ENCODE measurements at regions not wholly inside any gene's neighbourhood (a gene's known extent, or its start where the extent isn't known, plus 50 kb on each side); places are given as distances from the start of the nearest gene placed in this dataset.

GRCh38 chr3:115547207-115547606 lies 76.1 kb upstream of the GAP43 start:
- Histone ChIP-seq H3K9me3 (ENCODE audit: low read depth, low read length, poor library complexity, severe bottlenecking) (no peaks in the 10 kb centered on the region), H3K4me1 (ENCODE audit: insufficient read depth, low read length, poor library complexity, severe bottlenecking) (no peaks in the 10 kb centered on the region), H3K4me3 (ENCODE audit: low read depth, low read length, poor library complexity, severe bottlenecking) (no peak overlapping the region), H3K27ac (ENCODE audit: low read depth, low read length, poor library complexity, severe bottlenecking) (no peak overlapping the region), H3K36me3 (ENCODE audit: insufficient read depth, low read length, poor library complexity, severe bottlenecking) (no peaks in the 10 kb centered on the region), H3K27me3 (replicated peaks; ENCODE audit: insufficient read depth, low read depth, low read length, poor library complexity) (no peaks in the 10 kb centered on the region)
- TF ChIP-seq EZH2 (IDR thresholded peaks at IDR 0.05; ENCODE audit: borderline replicate concordance, low read depth, low read length, poor library complexity, severe bottlenecking) (no peak), CTCF (conservative IDR thresholded peaks at IDR 0.05; ENCODE audit: low read depth, low read length) (no peak)
- intact Hi-C loops (cut with micrococcal nuclease; ENCODE audit: unreplicated experiment): no loop called here
- BruUV-seq (replicated peaks): no TSS peak
- DNase-seq (ENCODE audit: low spot score): no peak
- ChIA-PET CTCF (no interaction called here), POLR2A (ENCODE audit: low non-redundant PET) (no interaction called here)

- Histone ChIP-seq H3K4me1 (ENCODE audit: insufficient read depth, low read length, poor library complexity, severe bottlenecking) (no peaks in the 10 kb centered on the region), H3K27me3 (replicated peaks; ENCODE audit: insufficient read depth, low read depth, low read length, poor library complexity) (no peaks in the 10 kb centered on the region), H3K4me3 (ENCODE audit: low read depth, low read length, poor library complexity, severe bottlenecking) (no peak overlapping the region), H3K27ac (ENCODE audit: low read depth, low read length, poor library complexity, severe bottlenecking) (no peak overlapping the region), H3K36me3 (ENCODE audit: insufficient read depth, low read length, poor library complexity, severe bottlenecking) (no peaks in the 10 kb centered on the region), H3K9me3 (ENCODE audit: low read depth, low read length, poor library complexity, severe bottlenecking) (no peaks in the 10 kb centered on the region)
- ChIA-PET CTCF (no interaction called here), POLR2A (ENCODE audit: low non-redundant PET) (no interaction called here)
- no peak for TF ChIP-seq CTCF (conservative IDR thresholded peaks at IDR 0.05; ENCODE audit: low read depth, low read length)
- no peak for TF ChIP-seq EZH2 (IDR thresholded peaks at IDR 0.05; ENCODE audit: borderline replicate concordance, low read depth, low read length, poor library complexity, severe bottlenecking)
- BruUV-seq (replicated peaks): no TSS peak
- no peak for DNase-seq (ENCODE audit: low spot score)
- intact Hi-C loops (cut with micrococcal nuclease; ENCODE audit: unreplicated experiment): no loop called here
Measured at GRCh38 chr3:115548611-115549010, 74.7 kb upstream of the GAP43 start.

GRCh38 chr3:115549071-115549470 lies 74.2 kb upstream of the GAP43 start:
- no peaks in the 10 kb centered on the region for H3K27me3 ChIP-seq (replicated peaks; ENCODE audit: insufficient read depth, low read depth, low read length, poor library complexity)
- H3K27ac ChIP-seq (ENCODE audit: low read depth, low read length, poor library complexity, severe bottlenecking): no peak overlapping the region
- BruUV-seq (replicated peaks): no TSS peak
- H3K36me3 ChIP-seq (ENCODE audit: insufficient read depth, low read length, poor library complexity, severe bottlenecking): no peaks in the 10 kb centered on the region
- intact Hi-C loops (cut with micrococcal nuclease; ENCODE audit: unreplicated experiment): no loop called here
- no peak for TF ChIP-seq EZH2 (IDR thresholded peaks at IDR 0.05; ENCODE audit: borderline replicate concordance, low read depth, low read length, poor library complexity, severe bottlenecking)
- TF ChIP-seq CTCF (conservative IDR thresholded peaks at IDR 0.05; ENCODE audit: low read depth, low read length): no peak
- ChIA-PET CTCF (no interaction called here), POLR2A (ENCODE audit: low non-redundant PET) (no interaction called here)
- H3K4me3 ChIP-seq (ENCODE audit: low read depth, low read length, poor library complexity, severe bottlenecking): no peak overlapping the region
- no peaks in the 10 kb centered on the region for H3K4me1 ChIP-seq (ENCODE audit: insufficient read depth, low read length, poor library complexity, severe bottlenecking)
- no peak for DNase-seq (ENCODE audit: low spot score)
- no peaks in the 10 kb centered on the region for H3K9me3 ChIP-seq (ENCODE audit: low read depth, low read length, poor library complexity, severe bottlenecking)

Measured in A673 (cell line).